PC-3 (cell line): ENCODE measurements at regions not wholly inside any gene's neighbourhood (a gene's known extent, or its start where the extent isn't known, plus 50 kb on each side); places are given as distances from the start of the nearest gene placed in this dataset.
A peak's percentile ranks its signal among the peaks of the same experiment; 100 is the strongest.
"Not testable (repeated sequence)": the region's sequence is repeated elsewhere in the genome, so short reads cannot be mapped to it uniquely, and the experiment has no call there.

ENCODE experiments used
- ATAC-seq: fragments of 200-7000 bp; cut with Tn5 transposase; 2 replicates; pipeline ENCODE4 v1.9.1; 2020; ENCODE audit warnings: mild to moderate bottlenecking, moderate library complexity
- BruUV-seq: library from RNA; stranded (reverse); fragments of 400-500 nt; replicated peaks from 2 replicates; lab custom pipeline; 2021; lab: Mats Ljungman, UMichigan
- CTCF ChIA-PET: fragments of 300-600 bp; sonication (Branson Sonifier 250); formaldehyde crosslinking; loops from one replicate; lab custom pipeline; 2022; ENCODE audit warnings: antibody characterized with exemption; lab: Charles Lee
- POLR2A ChIA-PET: fragments of 300-600 bp; sonication (Branson Sonifier 250); formaldehyde crosslinking; loops from one replicate; lab custom pipeline; 2022; ENCODE audit warnings: antibody characterized with exemption; ENCODE audit not compliant: unreplicated experiment; lab: Charles Lee
- DNase-seq: peaks from one replicate; pipeline ENCODE4 v3.0.0-alpha.2; 2015
- H2AFZ ChIP-seq: fragments of 300-600 bp; sonication (generic); 2 replicates; pipeline ENCODE4 v1.6.0; 2016; ENCODE audit warnings: antibody characterized with exemption, low read length
- H3F3A ChIP-seq: fragments of 300-600 bp; sonication (generic); one replicate; pipeline ENCODE4 v1.6.0; 2017; ENCODE audit warnings: antibody characterized with exemption, low read length, control low read depth, mild to moderate bottlenecking; ENCODE audit not compliant: unreplicated experiment
- H3K27ac ChIP-seq: fragments of 300-600 bp; sonication (generic); 2 replicates; pipeline ENCODE4 v1.5.1; 2016; ENCODE audit warnings: mild to moderate bottlenecking, low read length
- H3K27me3 ChIP-seq: fragments of 300-600 bp; sonication (generic); 2 replicates; pipeline ENCODE4 v1.6.1; 2016; ENCODE audit warnings: low read length, mixed read lengths
- H3K36me3 ChIP-seq: fragments of 300-600 bp; sonication (generic); 2 replicates; pipeline ENCODE4 v1.6.1; 2016; ENCODE audit warnings: low read depth, mixed run types, low read length, mixed read lengths
- H3K4me1 ChIP-seq: fragments of 300-600 bp; sonication (generic); 2 replicates; pipeline ENCODE4 v1.5.1; 2016; ENCODE audit warnings: low read length; ENCODE audit not compliant: insufficient read depth
- H3K4me2 ChIP-seq: fragments of 300-600 bp; sonication (generic); 2 replicates; pipeline ENCODE4 v1.6.0; 2016; ENCODE audit warnings: low read length
- H3K4me3 ChIP-seq: fragments of 300-600 bp; sonication (generic); 2 replicates; pipeline ENCODE4 v1.5.1; 2016; ENCODE audit warnings: mild to moderate bottlenecking, low read length, mixed read lengths
- H3K79me2 ChIP-seq: fragments of 300-600 bp; sonication (generic); 2 replicates; pipeline ENCODE4 v1.6.1; 2017; ENCODE audit warnings: low read length, mixed read lengths
- H3K9ac ChIP-seq: fragments of 300-600 bp; sonication (generic); 2 replicates; pipeline ENCODE4 v1.6.0; 2016; ENCODE audit warnings: mild to moderate bottlenecking, low read length
- H3K9me2 ChIP-seq: fragments of 300-600 bp; sonication (generic); replicated peaks from 2 replicates; pipeline ENCODE4 v1.6.1; 2016; ENCODE audit warnings: mixed run types, low read length, mixed read lengths
- H3K9me3 ChIP-seq: fragments of 300-600 bp; sonication (generic); 2 replicates; pipeline ENCODE4 v1.6.1; 2016; ENCODE audit warnings: low read length, mixed read lengths
- H4K20me1 ChIP-seq: fragments of 300-600 bp; sonication (generic); 2 replicates; pipeline ENCODE4 v1.6.1; 2016; ENCODE audit warnings: low read length, mixed read lengths
- intact Hi-C: fragments of 100-400 bp; cut with micrococcal nuclease; formaldehyde crosslinking; loops from 2 replicates; pipeline ENCODE4 v1.9.0; 2023

DNA sequence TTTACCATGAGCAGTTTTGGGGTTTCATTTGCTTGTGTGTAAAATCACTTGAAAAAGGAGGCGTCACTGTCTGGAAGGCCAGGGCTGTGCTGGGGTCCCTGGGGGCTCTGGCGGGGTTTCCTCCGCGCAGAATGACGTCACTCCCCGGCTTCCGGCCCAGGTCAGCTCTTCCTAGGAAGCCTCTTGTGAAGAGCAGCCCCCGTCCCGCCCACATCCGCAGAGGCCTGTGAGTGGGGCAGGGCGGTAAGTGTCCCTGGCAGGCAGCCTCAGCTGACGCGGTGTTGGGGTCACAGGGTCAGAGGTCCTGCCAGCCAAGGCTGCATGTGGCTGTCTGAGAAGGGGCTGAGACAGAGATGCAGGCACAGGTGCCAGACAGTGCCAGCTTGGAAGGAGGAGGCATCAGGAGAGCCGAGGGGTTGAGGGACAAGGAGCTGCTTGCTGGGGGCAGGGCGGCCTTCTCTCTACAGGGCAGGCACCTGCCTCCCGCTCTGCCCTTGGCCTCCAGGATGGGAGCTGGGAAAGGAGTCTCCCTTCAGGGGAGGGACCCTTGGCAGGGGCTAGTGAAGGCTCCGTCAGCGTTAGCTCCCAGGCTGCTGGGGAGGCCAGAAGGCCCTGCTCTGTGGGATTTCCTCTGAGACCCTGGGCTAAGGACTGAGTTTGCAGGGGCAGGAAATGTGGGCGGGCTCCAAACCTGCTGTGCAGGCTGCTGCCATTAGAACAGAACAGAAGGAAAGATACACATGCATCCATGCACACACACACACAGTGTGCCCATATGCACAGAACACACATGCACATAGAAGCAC is 3951.6 kb upstream of the TPTE start:
- intact Hi-C loops, DNase-seq, H3K27ac ChIP-seq, POLR2A ChIA-PET, H3K4me2 ChIP-seq, H3K4me3 ChIP-seq, H3K9me3 ChIP-seq, H4K20me1 ChIP-seq, H3K9me2 ChIP-seq, BruUV-seq, H3K36me3 ChIP-seq, CTCF ChIA-PET, H3F3A ChIP-seq, H3K79me2 ChIP-seq, H2AFZ ChIP-seq, H3K27me3 ChIP-seq, H3K9ac ChIP-seq, H3K4me1 ChIP-seq: not testable (repeated sequence)
- ATAC-seq = peak; percentile 67

DNA sequence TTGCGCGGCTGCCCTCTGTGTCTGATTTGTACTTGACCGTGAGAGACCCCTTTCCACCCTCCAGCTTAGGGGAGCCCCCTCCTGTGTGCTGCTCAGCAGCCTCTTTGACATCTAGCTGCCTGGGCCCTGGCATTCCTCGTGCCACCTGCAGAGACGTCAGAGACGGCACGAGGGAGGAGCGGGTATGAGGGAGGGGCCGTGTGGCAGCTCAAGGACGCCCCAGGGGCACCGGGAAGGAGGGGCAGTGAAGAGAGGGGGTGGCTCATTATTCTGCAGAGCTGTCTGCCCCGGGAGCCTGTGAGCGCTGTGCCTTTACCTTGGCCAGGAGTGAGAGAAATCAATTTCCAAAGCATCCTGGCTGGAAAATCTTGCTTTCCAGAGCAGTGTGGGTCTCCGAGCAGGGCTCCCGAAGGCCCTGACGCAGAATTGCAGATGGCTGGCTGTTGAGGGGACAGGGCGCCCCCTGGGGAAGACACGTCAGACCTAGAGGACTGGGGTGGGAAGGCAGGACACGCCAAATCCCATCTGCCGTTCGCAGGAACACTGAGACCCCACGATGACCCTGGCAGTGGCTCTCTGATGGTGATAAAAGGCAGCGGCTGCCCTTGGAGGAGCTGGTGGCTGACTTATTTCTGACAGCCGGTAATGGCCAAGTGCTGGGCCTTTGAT is 3950.5 kb upstream of the TPTE start:
- H3K27me3 ChIP-seq, CTCF ChIA-PET, H3F3A ChIP-seq, H3K9me3 ChIP-seq, H3K4me1 ChIP-seq, H3K4me3 ChIP-seq, H3K36me3 ChIP-seq, H4K20me1 ChIP-seq, H2AFZ ChIP-seq, BruUV-seq, H3K27ac ChIP-seq, DNase-seq, intact Hi-C loops, H3K79me2 ChIP-seq, H3K4me2 ChIP-seq, POLR2A ChIA-PET, ATAC-seq, H3K9me2 ChIP-seq, H3K9ac ChIP-seq: not testable (repeated sequence)

DNA sequence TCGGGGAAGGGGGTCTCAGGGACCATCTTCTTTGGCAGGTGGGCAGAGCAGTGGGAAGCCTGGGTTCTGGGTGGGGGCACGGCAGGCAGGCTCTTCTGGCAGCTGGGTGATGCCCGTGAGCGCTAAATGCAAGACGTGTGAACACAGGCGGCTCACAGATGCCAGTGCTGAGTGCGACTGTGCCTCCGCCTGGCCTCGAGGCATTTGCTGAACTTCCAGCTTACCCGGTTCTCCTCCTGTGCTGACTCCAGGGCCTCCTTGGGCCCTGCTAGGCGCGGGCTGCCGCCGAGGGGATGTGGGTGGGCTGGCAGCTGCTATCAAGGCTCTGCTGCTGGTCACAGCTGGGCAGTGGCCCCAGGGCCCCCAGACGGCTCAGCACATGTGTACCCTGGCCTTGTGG is 3947.8 kb upstream of the TPTE start:
- BruUV-seq, H3K27me3 ChIP-seq: not testable (repeated sequence)

DNA sequence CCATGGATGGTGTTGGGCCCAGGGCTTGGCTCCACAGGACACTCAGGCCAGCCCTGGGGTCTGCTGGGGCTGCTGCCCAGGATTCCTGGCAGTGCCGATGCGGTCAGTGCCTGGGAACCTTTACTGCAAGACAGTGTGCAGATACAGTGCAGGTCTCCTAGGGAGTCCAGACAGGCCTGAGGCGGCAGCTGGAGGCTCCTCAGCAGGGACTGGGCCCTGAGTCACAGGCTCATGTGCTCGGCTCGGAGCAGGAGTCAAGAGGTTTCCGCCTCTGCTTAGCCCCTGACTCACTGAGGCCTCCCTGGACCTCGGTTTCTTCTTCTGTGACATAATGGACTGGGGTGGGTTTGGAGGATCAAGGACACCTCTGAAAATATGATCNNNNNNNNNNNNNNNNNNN is 3941.6 kb upstream of the TPTE start:
- H3K9me2 ChIP-seq, H3K4me3 ChIP-seq, intact Hi-C loops, H3K9ac ChIP-seq, POLR2A ChIA-PET, H3K79me2 ChIP-seq, H4K20me1 ChIP-seq, H3K4me2 ChIP-seq, H3F3A ChIP-seq, H3K4me1 ChIP-seq, BruUV-seq, H3K27me3 ChIP-seq, CTCF ChIA-PET, H3K27ac ChIP-seq, H2AFZ ChIP-seq, DNase-seq, H3K36me3 ChIP-seq, ATAC-seq, H3K9me3 ChIP-seq: not testable (repeated sequence)

More for the DNA sequence above, 3947.8 kb upstream of the TPTE start:
- H3K9ac ChIP-seq, H2AFZ ChIP-seq, H3K27ac ChIP-seq, H3K4me1 ChIP-seq, H3K9me2 ChIP-seq, H4K20me1 ChIP-seq, H3K4me2 ChIP-seq, POLR2A ChIA-PET, DNase-seq, intact Hi-C loops, H3K9me3 ChIP-seq, H3K4me3 ChIP-seq, ATAC-seq, H3F3A ChIP-seq, H3K36me3 ChIP-seq, CTCF ChIA-PET, H3K79me2 ChIP-seq: not testable (repeated sequence)
